MCF 10A (cell line): ENCODE measurements at regions not wholly inside any gene's neighbourhood (a gene's known extent, or its start where the extent isn't known, plus 50 kb on each side); places are given as distances from the start of the nearest gene placed in this dataset.

Experiments
- BruUV-seq: library from RNA; stranded (reverse); fragments of 400-500 nt; replicated peaks from 2 replicates; lab custom pipeline; 2021; lab: Mats Ljungman, UMichigan
- CTCF ChIA-PET: fragments of 300-600 bp; sonication (Branson Sonifier 250); formaldehyde crosslinking; extraction: SDS; loops from one replicate; lab custom pipeline; 2021; ENCODE audit warnings: antibody characterized with exemption, inconsistent platforms; lab: Yijun Ruan, JAX
- POLR2A ChIA-PET: fragments of 300-600, 350-650 bp; sonication (Branson Sonifier 250); formaldehyde crosslinking; extraction: SDS; loops from one replicate; lab custom pipeline; 2020; ENCODE audit warnings: antibody characterized with exemption, inconsistent platforms; lab: Yijun Ruan, JAX
- DNase-seq: peaks from one replicate; pipeline ENCODE4 v3.0.0-alpha.2; 2018; ENCODE audit not compliant: unreplicated experiment
- H3K27ac Mint-ChIP-seq: one replicate; pipeline ENCODE4 v1.8.0; 2022; ENCODE audit warnings: mild to moderate bottlenecking, low read depth, mixed read lengths; ENCODE audit not compliant: unreplicated experiment
- H3K27me3 Mint-ChIP-seq: one replicate; pipeline ENCODE4 v1.8.0; 2022; ENCODE audit warnings: mixed read lengths; ENCODE audit not compliant: insufficient read depth, unreplicated experiment
- H3K36me3 Mint-ChIP-seq: one replicate; pipeline ENCODE4 v1.8.0; 2022; ENCODE audit warnings: mild to moderate bottlenecking, moderate library complexity, mixed read lengths; ENCODE audit not compliant: insufficient read depth, unreplicated experiment
- H3K4me1 Mint-ChIP-seq: one replicate; pipeline ENCODE4 v1.8.0; 2022; ENCODE audit warnings: mixed read lengths; ENCODE audit not compliant: insufficient read depth, unreplicated experiment
- H3K4me3 Mint-ChIP-seq: one replicate; pipeline ENCODE4 v1.8.0; 2022; ENCODE audit warnings: mild to moderate bottlenecking, moderate library complexity, mixed read lengths; ENCODE audit not compliant: unreplicated experiment
- H3K9me3 Mint-ChIP-seq: one replicate; pipeline ENCODE4 v1.8.0; 2022; ENCODE audit warnings: mixed read lengths; ENCODE audit not compliant: unreplicated experiment
- intact Hi-C: fragments of 100-400 bp; cut with micrococcal nuclease; formaldehyde crosslinking; loops from 2 replicates; pipeline ENCODE4 v1.14.1; 2022
- TF ChIP-seq, protein P1 (sequence below): fragments of 200-600 bp; IDR thresholded peaks from one replicate; pipeline ENCODE4 v1.8.0; 2022; ENCODE audit warnings: antibody characterized with exemption, mild to moderate bottlenecking; ENCODE audit not compliant: unreplicated experiment

DNA sequence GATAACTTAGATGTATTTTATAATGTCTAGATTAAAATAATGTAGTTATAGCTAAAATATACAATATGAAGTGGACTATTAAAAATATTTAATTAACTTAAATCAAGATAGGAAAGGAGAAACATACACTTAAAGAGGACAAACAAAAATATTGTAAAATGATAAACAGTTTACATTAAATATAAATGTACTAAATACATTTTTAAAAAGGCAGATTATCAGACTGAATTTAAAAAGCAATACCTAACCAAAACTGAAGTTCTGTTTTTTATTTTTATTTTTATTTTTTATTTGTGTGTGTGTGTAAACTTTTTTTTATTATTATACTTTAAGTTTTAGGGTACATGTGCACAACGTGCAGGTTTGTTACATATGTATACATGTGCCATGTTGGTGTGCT is 811.6 kb upstream of the INTU start:
- peaks cover 13% of the 10 kb centered on the region for H3K9me3 Mint-ChIP-seq
- no peak overlapping the region for H3K27ac Mint-ChIP-seq
- no peak overlapping the region for H3K4me3 Mint-ChIP-seq
- H3K27me3 Mint-ChIP-seq, result no peaks in the 10 kb centered on the region
- POLR2A ChIA-PET, result no interaction called here
- TF ChIP-seq, protein P1, sequence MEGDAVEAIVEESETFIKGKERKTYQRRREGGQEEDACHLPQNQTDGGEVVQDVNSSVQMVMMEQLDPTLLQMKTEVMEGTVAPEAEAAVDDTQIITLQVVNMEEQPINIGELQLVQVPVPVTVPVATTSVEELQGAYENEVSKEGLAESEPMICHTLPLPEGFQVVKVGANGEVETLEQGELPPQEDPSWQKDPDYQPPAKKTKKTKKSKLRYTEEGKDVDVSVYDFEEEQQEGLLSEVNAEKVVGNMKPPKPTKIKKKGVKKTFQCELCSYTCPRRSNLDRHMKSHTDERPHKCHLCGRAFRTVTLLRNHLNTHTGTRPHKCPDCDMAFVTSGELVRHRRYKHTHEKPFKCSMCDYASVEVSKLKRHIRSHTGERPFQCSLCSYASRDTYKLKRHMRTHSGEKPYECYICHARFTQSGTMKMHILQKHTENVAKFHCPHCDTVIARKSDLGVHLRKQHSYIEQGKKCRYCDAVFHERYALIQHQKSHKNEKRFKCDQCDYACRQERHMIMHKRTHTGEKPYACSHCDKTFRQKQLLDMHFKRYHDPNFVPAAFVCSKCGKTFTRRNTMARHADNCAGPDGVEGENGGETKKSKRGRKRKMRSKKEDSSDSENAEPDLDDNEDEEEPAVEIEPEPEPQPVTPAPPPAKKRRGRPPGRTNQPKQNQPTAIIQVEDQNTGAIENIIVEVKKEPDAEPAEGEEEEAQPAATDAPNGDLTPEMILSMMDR, result no peak
- CTCF ChIA-PET, result no interaction called here
- H3K36me3 Mint-ChIP-seq, result no peaks in the 10 kb centered on the region
- intact Hi-C loops, result no loop called here
- DNase-seq, result no peak
- no peaks in the 10 kb centered on the region for H3K4me1 Mint-ChIP-seq
- no TSS peak for BruUV-seq

DNA sequence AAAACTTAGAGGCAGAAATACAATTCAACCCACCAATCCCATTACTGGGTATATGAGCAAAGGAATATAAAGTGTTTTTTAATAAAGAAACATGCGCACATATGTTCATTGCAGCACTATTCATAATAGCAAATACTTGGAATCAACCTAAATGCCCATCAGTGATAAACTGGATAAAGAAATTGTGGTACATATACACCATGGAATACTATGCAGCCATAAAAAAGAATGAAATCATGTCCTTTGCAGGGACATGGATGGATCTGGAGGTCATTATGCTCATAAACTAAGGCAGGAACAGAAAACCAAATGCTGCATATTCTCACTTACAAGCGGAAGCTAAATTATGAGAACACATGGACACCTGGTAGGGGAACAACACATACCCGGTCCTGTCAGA is 807.7 kb upstream of the INTU start:
- ChIA-PET POLR2A (no interaction called here), CTCF (no interaction called here)
- no peak for DNase-seq
- no TSS peak for BruUV-seq
- TF ChIP-seq, protein P1, result no peak
- H3K4me3 Mint-ChIP-seq, result no peak overlapping the region
- no peaks in the 10 kb centered on the region for H3K27me3 Mint-ChIP-seq
- no peaks in the 10 kb centered on the region for H3K4me1 Mint-ChIP-seq
- intact Hi-C loops, result no loop called here
- no peak overlapping the region for H3K27ac Mint-ChIP-seq
- H3K36me3 Mint-ChIP-seq, result no peaks in the 10 kb centered on the region
- H3K9me3 Mint-ChIP-seq, result peaks cover 4% of the 10 kb centered on the region

DNA sequence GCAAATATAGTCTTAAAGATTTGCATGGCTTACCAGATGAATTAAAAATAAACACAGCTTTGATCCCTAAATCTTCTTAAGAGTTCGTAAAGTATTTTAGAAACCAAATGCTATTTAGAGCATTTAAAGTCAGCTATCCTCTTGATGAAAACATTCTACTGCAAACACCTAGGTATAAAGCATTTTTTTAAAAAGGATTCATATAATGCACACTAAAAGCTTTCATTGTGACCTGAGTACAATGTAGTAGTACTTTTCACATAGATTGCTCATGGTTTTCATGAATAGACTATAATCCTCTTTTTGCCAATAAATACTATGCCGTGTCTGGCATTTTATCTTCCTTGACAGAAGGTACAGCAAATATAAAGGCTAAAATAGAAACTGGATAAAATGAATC is 805.1 kb upstream of the INTU start:
- Mint-ChIP-seq H3K27ac (no peak overlapping the region), H3K36me3 (no peaks in the 10 kb centered on the region), H3K4me3 (no peak overlapping the region), H3K9me3 (peaks cover 3% of the 10 kb centered on the region), H3K4me1 (no peaks in the 10 kb centered on the region), H3K27me3 (no peaks in the 10 kb centered on the region)
- CTCF ChIA-PET, result no interaction called here
- no peak for DNase-seq
- TF ChIP-seq, protein P1, result no peak
- POLR2A ChIA-PET, result no interaction called here
- intact Hi-C loops, result no loop called here
- BruUV-seq, result no TSS peak

DNA sequence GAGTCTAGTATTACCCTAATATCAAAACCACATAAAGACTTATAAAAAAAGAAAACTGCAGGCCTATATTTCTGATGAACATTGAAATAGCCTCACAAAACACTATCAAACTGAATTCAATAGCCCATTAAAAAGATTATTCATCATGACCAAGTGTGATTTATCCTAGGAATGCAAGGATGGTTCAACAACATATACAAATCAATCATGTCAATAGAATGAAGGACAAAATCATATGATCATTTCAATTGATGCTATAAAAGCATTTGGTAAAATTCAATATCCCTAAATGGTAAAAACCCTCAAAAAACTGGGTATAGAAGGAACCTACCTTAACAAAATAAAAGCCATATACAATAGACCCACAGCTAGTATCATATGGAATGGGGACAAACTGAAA is 797.9 kb upstream of the INTU start:
- no peak overlapping the region for H3K4me3 Mint-ChIP-seq
- ChIA-PET POLR2A (no interaction called here), CTCF (no interaction called here)
- intact Hi-C loops, result no loop called here
- TF ChIP-seq, protein P1, result no peak
- H3K9me3 Mint-ChIP-seq, result peaks cover 33% of the 10 kb centered on the region
- no peaks in the 10 kb centered on the region for H3K36me3 Mint-ChIP-seq
- peaks cover 8% of the 10 kb centered on the region for H3K4me1 Mint-ChIP-seq
- no TSS peak for BruUV-seq
- no peak for DNase-seq
- no peaks in the 10 kb centered on the region for H3K27me3 Mint-ChIP-seq
- H3K27ac Mint-ChIP-seq, result no peak overlapping the region
